Astrocyte (in vitro differentiated cells and primary cell): ENCODE measurements at regions not wholly inside any gene's neighbourhood (a gene's known extent, or its start where the extent isn't known, plus 50 kb on each side); places are given as distances from the start of the nearest gene placed in this dataset.

Source experiments
- EZH2 ChIP-seq: IDR thresholded peaks from 2 replicates; pipeline ENCODE4 v1.6.1; 2012; ENCODE audit warnings: mild to moderate bottlenecking, low read length, inconsistent platforms; ENCODE audit not compliant: insufficient read depth
- TF ChIP-seq, protein P1 (sequence below): IDR thresholded peaks from 2 replicates; pipeline ENCODE4 v1.5.1; 2011; ENCODE audit warnings: low read depth, mild to moderate bottlenecking, inconsistent platforms, low read length, moderate library complexity; ENCODE audit not compliant: insufficient read depth

DNA sequence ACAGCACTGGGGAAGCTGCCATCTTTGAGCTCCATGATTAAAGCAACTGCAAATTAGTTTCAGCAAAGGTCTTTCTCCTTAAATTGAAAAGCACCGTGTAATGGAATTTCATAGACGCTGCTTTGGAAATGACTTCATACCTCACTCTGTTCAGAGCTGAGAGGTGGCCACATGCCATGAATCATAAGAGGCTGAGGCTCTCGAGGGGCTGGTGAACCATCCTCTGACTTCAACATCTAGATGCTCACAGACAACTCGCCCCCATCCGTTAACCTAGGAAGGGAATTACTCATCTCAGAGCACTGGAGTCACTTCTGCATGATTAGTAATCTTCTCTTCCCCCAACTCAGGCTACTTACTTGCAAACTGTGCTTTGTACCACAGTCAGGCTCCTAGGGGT lies 122.3 kb downstream of the RCN1 start:
- TF ChIP-seq, protein P1, sequence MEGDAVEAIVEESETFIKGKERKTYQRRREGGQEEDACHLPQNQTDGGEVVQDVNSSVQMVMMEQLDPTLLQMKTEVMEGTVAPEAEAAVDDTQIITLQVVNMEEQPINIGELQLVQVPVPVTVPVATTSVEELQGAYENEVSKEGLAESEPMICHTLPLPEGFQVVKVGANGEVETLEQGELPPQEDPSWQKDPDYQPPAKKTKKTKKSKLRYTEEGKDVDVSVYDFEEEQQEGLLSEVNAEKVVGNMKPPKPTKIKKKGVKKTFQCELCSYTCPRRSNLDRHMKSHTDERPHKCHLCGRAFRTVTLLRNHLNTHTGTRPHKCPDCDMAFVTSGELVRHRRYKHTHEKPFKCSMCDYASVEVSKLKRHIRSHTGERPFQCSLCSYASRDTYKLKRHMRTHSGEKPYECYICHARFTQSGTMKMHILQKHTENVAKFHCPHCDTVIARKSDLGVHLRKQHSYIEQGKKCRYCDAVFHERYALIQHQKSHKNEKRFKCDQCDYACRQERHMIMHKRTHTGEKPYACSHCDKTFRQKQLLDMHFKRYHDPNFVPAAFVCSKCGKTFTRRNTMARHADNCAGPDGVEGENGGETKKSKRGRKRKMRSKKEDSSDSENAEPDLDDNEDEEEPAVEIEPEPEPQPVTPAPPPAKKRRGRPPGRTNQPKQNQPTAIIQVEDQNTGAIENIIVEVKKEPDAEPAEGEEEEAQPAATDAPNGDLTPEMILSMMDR: no peak
- no peak for TF ChIP-seq EZH2
